ENCODE measurements at regions not wholly inside any gene's neighbourhood (a gene's known extent, or its start where the extent isn't known, plus 50 kb on each side); places are given as distances from the start of the nearest gene placed in this dataset.

DNA sequence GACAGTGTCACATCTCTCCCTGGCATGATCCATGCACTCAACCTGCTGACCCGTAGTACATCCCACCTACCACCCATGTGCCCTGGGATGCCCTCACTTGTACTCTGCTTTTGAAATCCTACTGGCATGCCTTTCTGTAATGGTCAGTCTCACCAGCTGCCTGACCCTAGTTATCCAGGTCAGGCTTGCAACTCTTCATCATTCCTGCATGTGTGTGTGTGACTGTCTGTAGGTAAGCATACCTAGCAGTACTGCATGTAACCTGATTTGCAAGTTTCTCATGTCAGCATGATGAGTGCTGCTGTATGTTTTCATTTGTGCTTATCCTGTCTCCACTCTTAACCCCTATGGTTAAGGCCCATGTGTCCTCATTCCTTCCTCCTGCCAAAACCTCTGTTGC, 202.0 kb upstream of the MTNR1B start:
- Histone ChIP-seq H3K4me1 (ENCODE audit: insufficient read depth, low read length) (no peaks in the 10 kb centered on the region), H3K79me1 (ENCODE audit: insufficient read depth, low read depth, low read length, poor library complexity, severe bottlenecking) (no peaks in the 10 kb centered on the region), H3K4me2 (ENCODE audit: insufficient read depth, insufficient read length, low read length) (no peak overlapping the region), H2BK5ac (ENCODE audit: insufficient read length, low read length) (no peak overlapping the region), H3K27ac (ENCODE audit: insufficient read length, low read depth, low read length) (no peak overlapping the region), H3K9ac (ENCODE audit: extremely low read depth, insufficient read length, low read length) (no peak overlapping the region), H3K14ac (ENCODE audit: insufficient read depth, low read length) (no peak overlapping the region), H2AK5ac (ENCODE audit: insufficient read length, low read length) (no peak overlapping the region), H3K23me2 (ENCODE audit: insufficient read length, low read depth, low read length, poor library complexity, severe bottlenecking) (no peaks in the 10 kb centered on the region), H2BK15ac (ENCODE audit: low read depth, low read length) (no peak overlapping the region), H3T11ph (ENCODE audit: low read length) (no peak overlapping the region), H4K20me1 (ENCODE audit: control insufficient read depth, insufficient read depth, insufficient read length) (no peaks in the 10 kb centered on the region), H2BK12ac (ENCODE audit: insufficient read length, low read depth, low read length) (no peak overlapping the region), H3K23ac (ENCODE audit: insufficient read length, low read depth, low read length) (no peak overlapping the region), H2AFZ (ENCODE audit: low read length) (no peak overlapping the region), H2BK20ac (ENCODE audit: low read depth, low read length, poor library complexity, severe bottlenecking) (no peak overlapping the region), H4K5ac (ENCODE audit: insufficient read length, low read depth, low read length) (no peak overlapping the region), H3K27me3 (ENCODE audit: insufficient read depth, low read length) (no peaks in the 10 kb centered on the region), H3K18ac (ENCODE audit: insufficient read length, low read depth, low read length) (no peak overlapping the region), H2BK120ac (ENCODE audit: low read depth, low read length, poor library complexity, severe bottlenecking) (no peak overlapping the region), H3K9me3 (ENCODE audit: control insufficient read depth, low read depth, low read length) (no peaks in the 10 kb centered on the region), H3K4ac (ENCODE audit: low read depth, low read length) (no peak overlapping the region), H4K91ac (ENCODE audit: insufficient read length, low read depth, low read length) (peak overlapping the region; percentile 42), H3K56ac (ENCODE audit: insufficient read length, low read depth, low read length) (no peak overlapping the region), H4K8ac (replicated peaks; ENCODE audit: insufficient read length, low read depth, low read length) (no peak overlapping the region), H3K79me2 (ENCODE audit: insufficient read depth, low read length) (no peaks in the 10 kb centered on the region)
- Mint-ChIP-seq H3K4me3 (no peak overlapping the region), H3K27me3 (ENCODE audit: low read depth) (no peaks in the 10 kb centered on the region), H3K9me3 (no peaks in the 10 kb centered on the region), H3K27ac (peak overlapping the region in 1 of 3 experiments; percentile 25; a peak in 1 of 7 replicates), H3K4me1 (peaks cover 22 to 23% of the 10 kb centered on the region in 2 experiments), H3K36me3 (ENCODE audit: insufficient read depth in 1 of 3, low read depth in 3 of 3) (peaks cover 0 to 6% (median 0%) of the 10 kb centered on the region in 3 experiments; a peak in 2 of 7 replicates)
- no CpG with 5 or more reads among the region's 1 CpG for WGBS (ENCODE audit: extremely low coverage, insufficient read length, low lambda C conversion rate)
- DNase-seq: no peak
- TF ChIP-seq, protein P1, sequence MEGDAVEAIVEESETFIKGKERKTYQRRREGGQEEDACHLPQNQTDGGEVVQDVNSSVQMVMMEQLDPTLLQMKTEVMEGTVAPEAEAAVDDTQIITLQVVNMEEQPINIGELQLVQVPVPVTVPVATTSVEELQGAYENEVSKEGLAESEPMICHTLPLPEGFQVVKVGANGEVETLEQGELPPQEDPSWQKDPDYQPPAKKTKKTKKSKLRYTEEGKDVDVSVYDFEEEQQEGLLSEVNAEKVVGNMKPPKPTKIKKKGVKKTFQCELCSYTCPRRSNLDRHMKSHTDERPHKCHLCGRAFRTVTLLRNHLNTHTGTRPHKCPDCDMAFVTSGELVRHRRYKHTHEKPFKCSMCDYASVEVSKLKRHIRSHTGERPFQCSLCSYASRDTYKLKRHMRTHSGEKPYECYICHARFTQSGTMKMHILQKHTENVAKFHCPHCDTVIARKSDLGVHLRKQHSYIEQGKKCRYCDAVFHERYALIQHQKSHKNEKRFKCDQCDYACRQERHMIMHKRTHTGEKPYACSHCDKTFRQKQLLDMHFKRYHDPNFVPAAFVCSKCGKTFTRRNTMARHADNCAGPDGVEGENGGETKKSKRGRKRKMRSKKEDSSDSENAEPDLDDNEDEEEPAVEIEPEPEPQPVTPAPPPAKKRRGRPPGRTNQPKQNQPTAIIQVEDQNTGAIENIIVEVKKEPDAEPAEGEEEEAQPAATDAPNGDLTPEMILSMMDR (conservative IDR thresholded peaks at IDR 0.05): no peak
